IMR-90 (cell line): ENCODE measurements at regions not wholly inside any gene's neighbourhood (a gene's known extent, or its start where the extent isn't known, plus 50 kb on each side); places are given as distances from the start of the nearest gene placed in this dataset.

Source experiments
- ATAC-seq: fragments of 200-7000 bp; cut with Tn5 transposase; 2 replicates; pipeline ENCODE4 v1.9.1; 2020; ENCODE audit warnings: low read depth, mild to moderate bottlenecking, moderate library complexity
- BruUV-seq: library from RNA; stranded (reverse); fragments of 400-500 nt; replicated peaks from 2 replicates; lab custom pipeline; 2021; lab: Mats Ljungman, UMichigan
- CTCF ChIA-PET: fragments of 300-600 bp; formaldehyde crosslinking; extraction: SDS; loops from one replicate; lab custom pipeline; 2021; ENCODE audit warnings: antibody characterized with exemption; lab: Yijun Ruan, JAX
- POLR2A ChIA-PET: fragments of 300-600 bp; sonication (Branson Sonifier 250); formaldehyde crosslinking; loops from one replicate; lab custom pipeline; 2022; ENCODE audit warnings: antibody characterized with exemption; ENCODE audit not compliant: unreplicated experiment; lab: Charles Lee
- DNase-seq: peaks from one replicate; pipeline ENCODE4 v3.0.0; 2013
- H2AFZ ChIP-seq: replicated peaks from 2 replicates; pipeline ENCODE3; 2013; ENCODE audit warnings: low read length, mild to moderate bottlenecking; ENCODE audit not compliant: poor library complexity
- H2AK5ac ChIP-seq: 2 replicates; pipeline ENCODE4 v1.6.1; 2013; ENCODE audit warnings: low read depth, low read length, inconsistent platforms
- H2AK9ac ChIP-seq: replicated peaks from 2 replicates; pipeline ENCODE3; 2013; ENCODE audit warnings: mild to moderate bottlenecking, low read depth, low read length, moderate library complexity; ENCODE audit not compliant: poor library complexity
- H2BK120ac ChIP-seq: 2 replicates; pipeline ENCODE4 v1.6.1; 2013; ENCODE audit warnings: low read depth, low read length, inconsistent platforms
- H2BK15ac ChIP-seq: 3 replicates; pipeline ENCODE4 v1.6.1; 2013; ENCODE audit warnings: low read depth, low read length, inconsistent platforms
- H2BK20ac ChIP-seq: 2 replicates; pipeline ENCODE4 v1.6.1; 2013; ENCODE audit warnings: low read depth, mild to moderate bottlenecking, inconsistent platforms, low read length, moderate library complexity
- H2BK5ac ChIP-seq: 2 replicates; pipeline ENCODE4 v1.6.1; 2013; ENCODE audit warnings: mild to moderate bottlenecking, low read depth, low read length, inconsistent platforms; ENCODE audit not compliant: poor library complexity, severe bottlenecking
- H3K14ac ChIP-seq: replicated peaks from 2 replicates; pipeline ENCODE4 v1.6.1; 2013; ENCODE audit warnings: low read depth, low read length, inconsistent platforms
- H3K18ac ChIP-seq: 2 replicates; pipeline ENCODE4 v1.6.1; 2013; ENCODE audit warnings: low read depth, low read length, control low read depth
- H3K23ac ChIP-seq: 2 replicates; pipeline ENCODE4 v1.6.1; 2013; ENCODE audit warnings: low read depth, low read length, inconsistent platforms
- H3K27ac ChIP-seq: 2 replicates; pipeline ENCODE4 v1.5.1; 2013; ENCODE audit warnings: mild to moderate bottlenecking, control low read depth, low read length; ENCODE audit not compliant: insufficient read depth
- H3K27me3 ChIP-seq: 2 replicates; pipeline ENCODE4 v1.6.1; 2013; ENCODE audit warnings: low read length; ENCODE audit not compliant: control insufficient read depth, insufficient read depth
- H3K36me3 ChIP-seq: 2 replicates; pipeline ENCODE4 v1.6.1; 2013; ENCODE audit warnings: low read length, mixed read lengths; ENCODE audit not compliant: control insufficient read depth, insufficient read depth
- H3K4ac ChIP-seq: 2 replicates; pipeline ENCODE4 v1.6.1; 2013; ENCODE audit warnings: low read depth, low read length, inconsistent platforms
- H3K4me1 ChIP-seq: 2 replicates; pipeline ENCODE4 v1.6.1; 2013; ENCODE audit warnings: low read length, mixed read lengths; ENCODE audit not compliant: control insufficient read depth, insufficient read depth
- H3K4me2 ChIP-seq: 2 replicates; pipeline ENCODE4 v1.6.1; 2013; ENCODE audit warnings: low read depth, mild to moderate bottlenecking, control low read depth, low read length, moderate library complexity
- H3K4me3 ChIP-seq: 2 replicates; pipeline ENCODE4 v1.5.1; 2013; ENCODE audit warnings: low read depth, mild to moderate bottlenecking, control low read depth, low read length, moderate library complexity; ENCODE audit not compliant: insufficient read depth
- H3K56ac ChIP-seq: 2 replicates; pipeline ENCODE4 v1.6.1; 2013; ENCODE audit warnings: low read length, inconsistent platforms; ENCODE audit not compliant: insufficient read depth; ENCODE audit errors: extremely low read depth
- H3K79me1 ChIP-seq, 2 experiments: 2 replicates each; pipeline ENCODE4 v1.6.1; 2013; ENCODE audit warnings: low read length in 2 of 2, inconsistent platforms in 1 of 2, low read depth in 1 of 2
- H3K9ac ChIP-seq: 2 replicates; pipeline ENCODE4 v1.6.1; 2013; ENCODE audit warnings: low read depth, low read length, control low read depth
- H3K9me1 ChIP-seq: 2 replicates; pipeline ENCODE4 v1.6.1; 2013; ENCODE audit warnings: low read length, inconsistent platforms; ENCODE audit not compliant: insufficient read depth
- H3K9me3 ChIP-seq: 2 replicates; pipeline ENCODE4 v1.6.1; 2013; ENCODE audit warnings: low read length; ENCODE audit not compliant: control insufficient read depth, insufficient read depth
- H4K20me1 ChIP-seq: 2 replicates; pipeline ENCODE4 v1.6.1; 2013; ENCODE audit warnings: low read length, inconsistent platforms; ENCODE audit not compliant: insufficient read depth
- H4K5ac ChIP-seq: 2 replicates; pipeline ENCODE4 v1.6.1; 2013; ENCODE audit warnings: mild to moderate bottlenecking, low read depth, low read length, control low read depth
- H4K8ac ChIP-seq, 2 experiments: 2 replicates each; pipeline ENCODE4 v1.6.1; 2013; ENCODE audit warnings: low read depth in 2 of 2, low read length in 2 of 2, control low read depth in 1 of 2, inconsistent platforms in 1 of 2
- H4K91ac ChIP-seq: 2 replicates; pipeline ENCODE4 v1.6.1; 2013; ENCODE audit warnings: low read depth, low read length, inconsistent platforms; ENCODE audit not compliant: insufficient read depth
- BHLHE40 ChIP-seq: fragments of 150-350 bp; IDR thresholded peaks from 2 replicates; pipeline ENCODE4 v1.6.1; 2016; ENCODE audit warnings: mild to moderate bottlenecking, low read depth, low read length
- CEBPB ChIP-seq: IDR thresholded peaks from 2 replicates; pipeline ENCODE4 v1.6.1; 2012; ENCODE audit warnings: low read depth, low read length, improper control_type of control experiment
- CHD1 ChIP-seq: IDR thresholded peaks from 2 replicates; pipeline ENCODE4 v1.6.1; 2012; ENCODE audit warnings: low read depth, low read length, improper control_type of control experiment
- CTCF ChIP-seq: conservative IDR thresholded peaks from 2 replicates; pipeline ENCODE4 v1.5.1; 2012; ENCODE audit warnings: mild to moderate bottlenecking, low read depth, low read length, improper control_type of control experiment
- ELK1 ChIP-seq: fragments of 150-350 bp; IDR thresholded peaks from 2 replicates; pipeline ENCODE4 v1.6.1; 2016; ENCODE audit warnings: low read depth, mild to moderate bottlenecking, low read length, moderate library complexity, borderline replicate concordance
- FOS ChIP-seq: fragments of 150-350 bp; IDR thresholded peaks from 2 replicates; pipeline ENCODE4 v1.6.1; 2016; ENCODE audit warnings: low read depth, low read length
- MAFK ChIP-seq: IDR thresholded peaks from 2 replicates; pipeline ENCODE4 v1.6.1; 2012; ENCODE audit warnings: low read depth, low read length, improper control_type of control experiment
- MAZ ChIP-seq: IDR thresholded peaks from 2 replicates; pipeline ENCODE4 v1.6.1; 2012; ENCODE audit warnings: low read depth, mild to moderate bottlenecking, low read length, improper control_type of control experiment, moderate library complexity, borderline replicate concordance
- MXI1 ChIP-seq: IDR thresholded peaks from 2 replicates; pipeline ENCODE4 v1.6.1; 2012; ENCODE audit warnings: low read depth, mild to moderate bottlenecking, low read length, moderate library complexity, borderline replicate concordance
- NFE2L2 ChIP-seq: fragments of 150-350 bp; IDR thresholded peaks from 2 replicates; pipeline ENCODE4 v1.6.1; 2016; ENCODE audit warnings: low read depth, mild to moderate bottlenecking, low read length
- POLR2A ChIP-seq: IDR thresholded peaks from 2 replicates; pipeline ENCODE4 v1.6.1; 2012; ENCODE audit warnings: mild to moderate bottlenecking, low read depth, low read length
- RAD21 ChIP-seq: IDR thresholded peaks from 2 replicates; pipeline ENCODE4 v1.6.1; 2012; ENCODE audit warnings: low read length, improper control_type of control experiment
- RCOR1 ChIP-seq: IDR thresholded peaks from 2 replicates; pipeline ENCODE4 v1.6.1; 2012; ENCODE audit warnings: mild to moderate bottlenecking, low read length, improper control_type of control experiment; ENCODE audit not compliant: insufficient replicate concordance
- RFX5 ChIP-seq: IDR thresholded peaks from 2 replicates; pipeline ENCODE4 v1.8.0; 2012; ENCODE audit warnings: low read depth, mild to moderate bottlenecking, low read length, moderate library complexity
- SMC3 ChIP-seq: fragments of 150-350 bp; IDR thresholded peaks from 2 replicates; pipeline ENCODE4 v1.6.1; 2016; ENCODE audit warnings: low read depth, mild to moderate bottlenecking, antibody characterized with exemption, low read length, moderate library complexity
- USF2 ChIP-seq: fragments of 150-350 bp; IDR thresholded peaks from 2 replicates; pipeline ENCODE4 v1.6.1; 2017; ENCODE audit warnings: mild to moderate bottlenecking, antibody characterized with exemption, low read length, low read depth
- WGBS, 2 experiments: methylation state at CpG; one replicate each; pipeline versions ENCODE4 v1.1.5 to v1.1.7; 2013; ENCODE audit warnings: missing lambda C conversion rate in 2 of 2; ENCODE audit not compliant: insufficient read length in 1 of 2; ENCODE audit errors: extremely low coverage in 2 of 2; 5-methylcytosine and 5-hydroxymethylcytosine counted together
- dilution Hi-C: fragments of 300-500 bp; cut with HindIII; formaldehyde crosslinking; loops from one replicate; pipeline ENCODE4 v1.14.3; 2018; ENCODE audit warnings: low sequenced_read_pairs; ENCODE audit not compliant: unreplicated experiment
- in situ Hi-C: fragments of 300-500 bp; cut with MboI; formaldehyde crosslinking; loops from 3 replicates; pipeline ENCODE4 v1.14.3; 2019; ENCODE audit warnings: low sequenced_read_pairs, inconsistent platforms, mixed read lengths
- intact Hi-C: fragments of 100-400 bp; cut with micrococcal nuclease; formaldehyde crosslinking; loops from 2 replicates; pipeline ENCODE4 v1.10.0; 2022

- H3K14ac ChIP-seq: no peak overlapping the region
- no peaks in the 10 kb centered on the region for H3K36me3 ChIP-seq
- no peak overlapping the region for H4K5ac ChIP-seq
- no CpG with 5 or more reads among the region's 4 CpGs for WGBS, 2 experiments
- no peak overlapping the region for H2BK15ac ChIP-seq
- H3K4me2 ChIP-seq: no peak overlapping the region
- no peak overlapping the region for H3K4me3 ChIP-seq
- H3K56ac ChIP-seq: no peak overlapping the region
- no peak overlapping the region for H3K18ac ChIP-seq
- in situ Hi-C loops: no loop called here
- no peaks in the 10 kb centered on the region for H3K9me1 ChIP-seq
- ChIA-PET CTCF (no interaction called here), POLR2A (no interaction called here)
- H2BK120ac ChIP-seq: no peak overlapping the region
- no peak overlapping the region for H3K4ac ChIP-seq
- DNase-seq (no peak), ATAC-seq (no peak)
- no peaks in the 10 kb centered on the region for H3K9me3 ChIP-seq
- no peak overlapping the region for H4K8ac ChIP-seq
- no peaks in the 10 kb centered on the region for H3K27me3 ChIP-seq
- H3K23ac ChIP-seq: no peak overlapping the region
- H3K79me1 ChIP-seq: no peaks in the 10 kb centered on the region
- H2AK5ac ChIP-seq: no peak overlapping the region
- intact Hi-C loops: no loop called here
- no peak overlapping the region for H3K9ac ChIP-seq
- H2AK9ac ChIP-seq: no peak overlapping the region
- no peak for TF ChIP-seq MXI1
- no peak for TF ChIP-seq SMC3
- TF ChIP-seq POLR2A: no peak
- no peak for TF ChIP-seq FOS
- no peak for TF ChIP-seq MAFK
- TF ChIP-seq NFE2L2: no peak
- TF ChIP-seq RAD21: no peak
- no peak for TF ChIP-seq CTCF
- no peak for TF ChIP-seq RFX5
- no peak for TF ChIP-seq CHD1
- TF ChIP-seq MAZ: no peak
- no peak for TF ChIP-seq USF2
- no peak for TF ChIP-seq BHLHE40
- TF ChIP-seq RCOR1: no peak
- TF ChIP-seq CEBPB: no peak
- TF ChIP-seq ELK1: no peak
- BruUV-seq: no TSS peak
- no peak overlapping the region for H3K27ac ChIP-seq
- H4K91ac ChIP-seq: no peak overlapping the region
- H2BK5ac ChIP-seq: no peak overlapping the region
- dilution Hi-C loops: no loop called here
- no peak overlapping the region for H2AFZ ChIP-seq
- no peaks in the 10 kb centered on the region for H4K20me1 ChIP-seq
- no peak overlapping the region for H2BK20ac ChIP-seq
- H3K4me1 ChIP-seq: peaks cover 5% of the 10 kb centered on the region
These were observed 233.2 kb downstream of the DACT1 start for GRCh38 chr14:58870961-58871360.
